Glutamatergic neuron (in vitro differentiated cells): ENCODE measurements at regions not wholly inside any gene's neighbourhood (a gene's known extent, or its start where the extent isn't known, plus 50 kb on each side); places are given as distances from the start of the nearest gene placed in this dataset.

ENCODE experiments used
- DNase-seq: peaks from one replicate; pipeline ENCODE4 v3.0.0; 2022
- H3K27ac Mint-ChIP-seq: one replicate; pipeline ENCODE4 v1.8.0; 2020; ENCODE audit warnings: mild to moderate bottlenecking, mixed read lengths, inconsistent platforms; ENCODE audit not compliant: unreplicated experiment
- H3K27me3 Mint-ChIP-seq: one replicate; pipeline ENCODE4 v1.8.0; 2020; ENCODE audit warnings: mild to moderate bottlenecking, moderate library complexity, mixed read lengths, inconsistent platforms; ENCODE audit not compliant: unreplicated experiment
- H3K36me3 Mint-ChIP-seq: one replicate; pipeline ENCODE4 v1.8.0; 2020; ENCODE audit warnings: mild to moderate bottlenecking, mixed read lengths, inconsistent platforms; ENCODE audit not compliant: unreplicated experiment
- H3K4me1 Mint-ChIP-seq: one replicate; pipeline ENCODE4 v1.8.0; 2020; ENCODE audit warnings: mild to moderate bottlenecking, low read depth, mixed read lengths, inconsistent platforms; ENCODE audit not compliant: unreplicated experiment
- H3K4me3 Mint-ChIP-seq: one replicate; pipeline ENCODE4 v1.8.0; 2020; ENCODE audit warnings: mild to moderate bottlenecking, mixed read lengths, inconsistent platforms; ENCODE audit not compliant: unreplicated experiment
- H3K9me3 Mint-ChIP-seq: one replicate; pipeline ENCODE4 v1.8.0; 2020; ENCODE audit warnings: mild to moderate bottlenecking, moderate library complexity, mixed read lengths, inconsistent platforms; ENCODE audit not compliant: unreplicated experiment
- TF ChIP-seq, protein P1 (sequence below): fragments of 200-600 bp; sonication (generic); IDR thresholded peaks from one replicate; pipeline ENCODE4 v1.5.0; 2021; ENCODE audit not compliant: partially characterized antibody, unreplicated experiment

GRCh38 chr6:19444481-19444880 is 392.7 kb upstream of the ID4 start:
- no peak for DNase-seq
- peaks cover 3% of the 10 kb centered on the region for H3K9me3 Mint-ChIP-seq
- no peak overlapping the region for H3K27ac Mint-ChIP-seq
- no peak overlapping the region for H3K4me3 Mint-ChIP-seq
- H3K36me3 Mint-ChIP-seq, result no peaks in the 10 kb centered on the region
- H3K27me3 Mint-ChIP-seq, result no peaks in the 10 kb centered on the region
- no peaks in the 10 kb centered on the region for H3K4me1 Mint-ChIP-seq
- TF ChIP-seq, protein P1, sequence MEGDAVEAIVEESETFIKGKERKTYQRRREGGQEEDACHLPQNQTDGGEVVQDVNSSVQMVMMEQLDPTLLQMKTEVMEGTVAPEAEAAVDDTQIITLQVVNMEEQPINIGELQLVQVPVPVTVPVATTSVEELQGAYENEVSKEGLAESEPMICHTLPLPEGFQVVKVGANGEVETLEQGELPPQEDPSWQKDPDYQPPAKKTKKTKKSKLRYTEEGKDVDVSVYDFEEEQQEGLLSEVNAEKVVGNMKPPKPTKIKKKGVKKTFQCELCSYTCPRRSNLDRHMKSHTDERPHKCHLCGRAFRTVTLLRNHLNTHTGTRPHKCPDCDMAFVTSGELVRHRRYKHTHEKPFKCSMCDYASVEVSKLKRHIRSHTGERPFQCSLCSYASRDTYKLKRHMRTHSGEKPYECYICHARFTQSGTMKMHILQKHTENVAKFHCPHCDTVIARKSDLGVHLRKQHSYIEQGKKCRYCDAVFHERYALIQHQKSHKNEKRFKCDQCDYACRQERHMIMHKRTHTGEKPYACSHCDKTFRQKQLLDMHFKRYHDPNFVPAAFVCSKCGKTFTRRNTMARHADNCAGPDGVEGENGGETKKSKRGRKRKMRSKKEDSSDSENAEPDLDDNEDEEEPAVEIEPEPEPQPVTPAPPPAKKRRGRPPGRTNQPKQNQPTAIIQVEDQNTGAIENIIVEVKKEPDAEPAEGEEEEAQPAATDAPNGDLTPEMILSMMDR, result no peak

DNA sequence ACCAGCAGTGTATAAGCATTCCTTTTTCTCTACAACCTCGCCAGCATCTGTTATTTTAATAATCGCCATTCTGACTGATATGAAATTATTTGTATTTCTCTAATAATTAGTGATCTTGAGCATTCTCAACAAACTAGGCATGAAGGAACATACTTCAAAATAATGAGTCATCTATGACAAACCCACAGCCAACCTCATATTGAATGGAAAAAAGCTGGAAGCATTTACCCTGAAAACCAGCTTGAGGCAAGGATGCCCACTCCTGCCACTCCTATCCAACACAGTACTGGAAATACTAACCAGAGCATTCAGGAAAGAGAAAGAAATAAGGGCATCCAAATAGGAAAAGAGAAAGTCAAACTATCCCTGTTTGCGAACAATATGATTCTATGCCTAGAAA is 390.6 kb upstream of the ID4 start:
- peaks cover 3% of the 10 kb centered on the region for H3K9me3 Mint-ChIP-seq
- no peak overlapping the region for H3K4me3 Mint-ChIP-seq
- H3K27me3 Mint-ChIP-seq, result no peaks in the 10 kb centered on the region
- no peaks in the 10 kb centered on the region for H3K4me1 Mint-ChIP-seq
- TF ChIP-seq, protein P1, result no peak
- no peaks in the 10 kb centered on the region for H3K36me3 Mint-ChIP-seq
- no peak overlapping the region for H3K27ac Mint-ChIP-seq
- DNase-seq, result no peak

GRCh38 chr6:19450651-19451050 is 386.5 kb upstream of the ID4 start:
- Mint-ChIP-seq H3K4me1 (no peaks in the 10 kb centered on the region), H3K36me3 (no peaks in the 10 kb centered on the region), H3K4me3 (no peak overlapping the region), H3K27ac (no peak overlapping the region), H3K9me3 (peaks cover 3% of the 10 kb centered on the region), H3K27me3 (no peaks in the 10 kb centered on the region)
- TF ChIP-seq, protein P1, result no peak
- DNase-seq, result no peak

DNA sequence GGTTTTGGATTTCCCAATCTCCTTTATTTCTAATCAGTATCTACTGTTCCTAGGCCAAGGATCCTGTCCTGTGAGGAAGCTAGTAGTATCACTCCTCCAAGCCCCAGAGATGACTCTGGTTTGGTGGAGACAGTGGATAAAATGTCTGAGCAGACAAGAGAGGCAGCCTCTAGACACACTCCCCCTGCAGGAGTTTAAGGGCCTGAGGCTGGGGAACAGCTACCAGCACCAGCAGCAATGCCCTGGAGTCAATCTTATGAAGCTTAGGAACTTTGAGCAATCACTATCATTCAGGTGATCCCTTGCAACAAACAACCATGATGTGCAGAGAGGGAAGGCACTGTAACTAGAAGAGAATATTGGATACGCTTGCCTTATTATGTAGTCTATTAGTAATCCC is 384.7 kb upstream of the ID4 start:
- no peak for DNase-seq
- TF ChIP-seq, protein P1, result no peak
- H3K9me3 Mint-ChIP-seq, result peaks cover 3% of the 10 kb centered on the region
- no peak overlapping the region for H3K27ac Mint-ChIP-seq
- H3K4me3 Mint-ChIP-seq, result no peak overlapping the region
- no peaks in the 10 kb centered on the region for H3K27me3 Mint-ChIP-seq
- H3K36me3 Mint-ChIP-seq, result no peaks in the 10 kb centered on the region
- H3K4me1 Mint-ChIP-seq, result no peaks in the 10 kb centered on the region

DNA sequence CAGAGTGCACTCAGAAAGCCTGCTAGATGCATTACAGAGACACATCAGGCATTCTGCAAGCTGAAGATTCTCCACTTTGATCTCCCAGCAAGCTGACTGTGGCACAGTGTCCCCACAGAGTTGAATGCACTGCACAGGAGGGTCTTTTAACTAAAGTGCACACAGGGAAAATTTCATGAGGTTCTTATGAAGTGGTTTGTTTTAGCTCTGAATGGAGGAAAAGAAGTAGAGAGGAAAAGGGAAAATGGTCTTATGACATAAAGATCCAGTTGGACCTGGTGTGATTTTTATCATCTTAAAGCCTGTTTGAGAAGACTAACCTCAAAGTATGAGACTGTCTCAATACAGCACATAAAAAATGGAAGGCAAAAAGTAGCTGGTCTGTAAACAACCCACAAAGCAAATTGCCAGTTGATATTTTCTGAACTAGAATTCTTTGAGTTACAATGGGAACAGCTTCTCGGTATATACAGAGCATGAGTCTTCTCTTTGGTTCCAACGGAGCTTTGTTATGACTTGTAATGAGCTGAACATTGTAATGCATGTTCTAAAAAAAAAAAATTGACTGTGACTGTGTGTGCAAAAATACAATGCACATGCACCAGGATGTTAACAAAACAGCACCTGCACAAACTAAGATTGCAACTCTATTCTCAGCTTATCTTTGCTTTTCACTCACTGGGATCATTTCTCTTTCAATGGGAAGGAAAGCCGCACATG is 383.0 kb upstream of the ID4 start:
- Mint-ChIP-seq H3K27me3 (no peaks in the 10 kb centered on the region), H3K27ac (no peak overlapping the region)
- DNase-seq, result no peak

More for the DNA sequence above, 383.0 kb upstream of the ID4 start:
- no peaks in the 10 kb centered on the region for H3K9me3 Mint-ChIP-seq
- no peak overlapping the region for H3K4me3 Mint-ChIP-seq
- TF ChIP-seq, protein P1, result no peak
- no peaks in the 10 kb centered on the region for H3K4me1 Mint-ChIP-seq
- no peaks in the 10 kb centered on the region for H3K36me3 Mint-ChIP-seq
